ENCODE measurements at regions not wholly inside any gene's neighbourhood (a gene's known extent, or its start where the extent isn't known, plus 50 kb on each side); places are given as distances from the start of the nearest gene placed in this dataset.

DNA sequence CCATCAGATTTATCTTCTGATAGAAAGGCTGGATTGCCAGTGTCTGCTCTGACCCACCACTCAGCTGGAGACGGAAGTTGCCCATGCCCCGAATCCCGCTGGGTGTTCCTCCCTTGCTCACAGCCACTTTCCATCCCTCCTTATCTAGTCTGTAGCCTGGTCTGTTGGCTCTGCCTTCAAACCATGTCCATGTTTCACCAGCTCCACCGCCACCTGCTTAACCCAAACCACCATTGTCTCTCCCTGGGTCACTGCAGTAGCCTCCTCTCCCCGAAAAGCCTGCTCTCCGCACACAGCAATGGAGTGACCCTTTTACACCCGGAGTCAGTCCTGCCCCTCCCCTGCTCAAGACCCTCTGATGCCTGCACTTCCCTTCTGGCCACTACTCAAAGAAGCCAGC, 60.4 kb downstream of the GLI2 start:
- no peak overlapping the region for H3K4me3 ChIP-seq (ENCODE audit: low read length in 2 of 2)
- 97% methylated on average over 7 of the region's 7 CpGs for WGBS
- H3K27ac ChIP-seq (ENCODE audit: low read depth in 1 of 2, low read length in 1 of 2), result no peak overlapping the region
- H3K9me3 ChIP-seq (ENCODE audit: control insufficient read depth in 2 of 2, insufficient read depth in 1 of 2, low read length in 1 of 2), result no peaks in the 10 kb centered on the region
- no peaks in the 10 kb centered on the region for H3K4me1 ChIP-seq (ENCODE audit: control insufficient read depth in 2 of 2, insufficient read depth in 2 of 2, low read length in 2 of 2)
- no peaks in the 10 kb centered on the region for H3K36me3 ChIP-seq (ENCODE audit: control insufficient read depth in 2 of 2, insufficient read depth in 2 of 2, low read length in 1 of 2)
- no peak for DNase-seq (ENCODE audit: low read depth in 6 of 9, low spot score in 9 of 9)
- H3K27me3 ChIP-seq (ENCODE audit: control insufficient read depth in 2 of 2, insufficient read depth in 1 of 2, low read length in 1 of 2), result no peaks in the 10 kb centered on the region

DNA sequence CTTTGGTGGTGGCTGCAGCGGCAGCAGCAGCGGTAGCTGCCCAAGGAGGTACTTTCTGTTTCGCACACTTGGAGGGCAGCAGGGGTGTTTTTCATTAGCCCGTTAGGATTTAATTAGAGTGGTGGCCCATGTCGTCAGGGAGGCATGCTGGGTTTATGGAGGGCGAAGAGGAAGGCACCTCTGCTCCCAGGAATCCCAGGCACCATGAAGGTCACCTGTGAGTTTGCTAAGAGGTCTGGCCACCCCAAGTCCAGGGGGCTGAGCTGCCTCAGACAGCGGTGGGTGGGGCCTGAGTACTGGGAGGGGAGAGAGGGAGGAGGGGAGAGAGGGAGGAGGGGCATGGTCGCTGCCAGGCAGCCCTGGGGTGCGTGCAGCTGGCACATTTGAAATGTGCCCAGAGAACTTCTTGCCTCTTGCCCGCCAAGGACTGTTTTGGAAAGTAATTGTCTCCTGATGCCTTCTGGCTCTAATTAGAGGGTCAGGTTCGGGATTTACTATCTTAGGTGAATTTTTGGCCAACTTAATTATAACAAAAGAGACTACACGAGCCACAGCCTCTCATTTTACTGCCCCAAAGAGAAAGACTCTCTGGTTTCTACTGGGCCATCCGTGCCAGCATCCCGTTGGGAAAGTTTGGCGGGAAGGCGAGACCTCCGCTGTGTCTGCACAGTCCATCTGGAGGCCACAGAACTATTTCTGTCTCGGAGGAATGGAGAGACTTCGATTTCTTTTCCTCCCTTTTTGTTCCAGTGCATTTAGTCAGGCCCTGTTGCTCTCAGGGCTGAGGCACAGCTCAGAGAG, 62.0 kb downstream of the GLI2 start:
- no peak for DNase-seq (ENCODE audit: low read depth in 6 of 9, low spot score in 9 of 9)
- no peaks in the 10 kb centered on the region for H3K4me1 ChIP-seq (ENCODE audit: control insufficient read depth in 2 of 2, insufficient read depth in 2 of 2, low read length in 2 of 2)
- H3K27me3 ChIP-seq (ENCODE audit: control insufficient read depth in 2 of 2, insufficient read depth in 1 of 2, low read length in 1 of 2), result no peaks in the 10 kb centered on the region
- H3K36me3 ChIP-seq (ENCODE audit: control insufficient read depth in 2 of 2, insufficient read depth in 2 of 2, low read length in 1 of 2), result no peaks in the 10 kb centered on the region
- WGBS, result 93% methylated on average over 19 of the region's 19 CpGs
- no peak overlapping the region for H3K27ac ChIP-seq (ENCODE audit: low read depth in 1 of 2, low read length in 1 of 2)
- no peaks in the 10 kb centered on the region for H3K9me3 ChIP-seq (ENCODE audit: control insufficient read depth in 2 of 2, insufficient read depth in 1 of 2, low read length in 1 of 2)
- no peak overlapping the region for H3K4me3 ChIP-seq (ENCODE audit: low read length in 2 of 2)

DNA sequence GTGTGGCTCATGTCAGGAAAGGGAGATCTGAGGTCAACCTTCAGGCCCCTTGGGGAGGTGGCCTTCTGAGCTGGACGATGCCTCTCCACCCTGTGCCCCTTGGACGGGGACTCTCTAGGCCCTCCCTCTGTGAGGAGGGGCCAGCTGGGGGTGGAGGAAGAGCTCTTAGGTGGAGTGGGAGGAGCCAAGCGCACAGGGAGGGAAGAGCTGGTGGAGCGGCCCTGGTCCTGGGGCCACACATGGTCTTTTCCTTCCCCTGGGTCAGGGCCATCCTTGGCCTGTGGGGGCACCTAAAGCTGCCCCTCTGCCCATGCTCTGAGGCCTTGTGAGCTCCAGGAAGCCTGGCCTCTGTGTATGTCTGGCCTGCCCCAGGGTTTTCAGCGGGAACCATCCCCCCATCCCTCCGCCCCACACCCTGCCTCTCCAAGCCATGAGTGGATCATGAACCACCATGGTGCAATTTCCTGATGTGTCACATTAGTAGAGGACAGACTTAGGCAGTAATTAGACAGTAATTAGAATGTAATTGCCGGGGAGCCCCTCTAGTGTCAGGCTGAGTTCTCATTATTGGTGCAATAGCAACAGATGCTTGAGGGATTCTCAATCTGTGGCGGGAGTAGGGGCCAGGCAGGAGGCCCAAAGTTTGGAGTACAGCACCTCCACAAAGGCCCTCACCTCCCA, 63.0 kb downstream of the GLI2 start:
- no peak overlapping the region for H3K27ac ChIP-seq (ENCODE audit: low read depth in 1 of 2, low read length in 1 of 2)
- H3K9me3 ChIP-seq (ENCODE audit: control insufficient read depth in 2 of 2, insufficient read depth in 1 of 2, low read length in 1 of 2), result no peaks in the 10 kb centered on the region
- H3K36me3 ChIP-seq (ENCODE audit: control insufficient read depth in 2 of 2, insufficient read depth in 2 of 2, low read length in 1 of 2), result no peaks in the 10 kb centered on the region
- DNase-seq (ENCODE audit: low read depth in 6 of 9, low spot score in 9 of 9), result no peak
- no peaks in the 10 kb centered on the region for H3K4me1 ChIP-seq (ENCODE audit: control insufficient read depth in 2 of 2, insufficient read depth in 2 of 2, low read length in 2 of 2)
- H3K4me3 ChIP-seq (ENCODE audit: low read length in 2 of 2), result no peak overlapping the region
- no peaks in the 10 kb centered on the region for H3K27me3 ChIP-seq (ENCODE audit: control insufficient read depth in 2 of 2, insufficient read depth in 1 of 2, low read length in 1 of 2)
- WGBS, result 93% methylated on average over 8 of the region's 8 CpGs

DNA sequence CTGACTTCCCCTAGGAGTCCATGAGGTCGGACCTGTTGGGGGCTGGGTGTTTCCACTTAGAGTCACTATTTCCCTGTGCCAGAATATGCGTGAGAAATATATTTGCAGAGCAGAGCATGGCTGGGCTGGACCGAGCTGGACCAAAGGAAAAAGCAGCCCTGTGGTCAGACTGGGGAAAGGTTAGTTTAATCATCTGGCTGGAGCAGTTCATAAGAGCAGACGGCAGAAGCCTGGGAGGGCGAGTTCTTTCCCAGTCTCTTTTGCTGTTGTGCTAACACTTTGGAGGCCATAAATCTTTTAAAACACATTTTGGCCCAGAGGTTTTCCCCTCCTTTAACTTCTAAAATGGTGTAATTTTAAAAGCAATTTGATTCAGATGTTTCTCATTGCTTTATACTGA, 66.5 kb downstream of the GLI2 start:
- no peaks in the 10 kb centered on the region for H3K9me3 ChIP-seq (ENCODE audit: control insufficient read depth in 2 of 2, insufficient read depth in 1 of 2, low read length in 1 of 2)
- H3K27ac ChIP-seq (ENCODE audit: low read depth in 1 of 2, low read length in 1 of 2), result no peak overlapping the region
- no peak for DNase-seq (ENCODE audit: low read depth in 6 of 9, low spot score in 9 of 9)
- H3K4me1 ChIP-seq (ENCODE audit: control insufficient read depth in 2 of 2, insufficient read depth in 2 of 2, low read length in 2 of 2), result no peaks in the 10 kb centered on the region
- 93% methylated on average over 5 of the region's 5 CpGs for WGBS
- H3K27me3 ChIP-seq (ENCODE audit: control insufficient read depth in 2 of 2, insufficient read depth in 1 of 2, low read length in 1 of 2), result no peaks in the 10 kb centered on the region
- no peak overlapping the region for H3K4me3 ChIP-seq (ENCODE audit: low read length in 2 of 2)
- H3K36me3 ChIP-seq (ENCODE audit: control insufficient read depth in 2 of 2, insufficient read depth in 2 of 2, low read length in 1 of 2), result no peaks in the 10 kb centered on the region

DNA sequence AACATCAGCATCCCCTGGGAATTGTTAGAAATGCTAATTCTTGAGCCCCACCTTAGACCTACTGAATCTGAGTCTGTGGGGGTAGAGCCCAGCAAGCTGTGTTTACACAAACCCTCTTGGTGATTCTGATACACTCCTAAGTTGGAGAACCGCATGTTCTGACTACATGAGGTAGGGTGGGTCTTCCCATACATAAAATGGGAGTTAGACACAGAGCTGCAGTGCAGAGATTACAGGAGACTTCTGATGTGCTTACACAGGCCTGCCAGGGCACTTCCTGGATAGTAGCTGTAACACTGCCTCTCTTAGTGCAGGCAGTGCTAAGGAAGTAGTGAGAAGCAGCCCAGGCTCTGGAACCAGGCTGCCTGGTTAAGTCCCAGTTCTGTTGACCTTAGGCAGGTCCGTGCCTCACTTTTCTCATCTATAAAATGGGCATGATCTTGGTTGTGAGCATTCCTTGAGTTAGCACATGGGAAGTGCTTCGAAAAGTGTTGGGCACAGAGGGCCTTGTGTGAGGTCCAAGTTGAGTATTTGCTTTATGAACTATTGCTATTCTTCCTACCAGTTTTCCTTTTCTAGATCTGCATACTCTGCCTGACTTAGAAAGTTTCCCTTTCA, 67.3 kb downstream of the GLI2 start:
- H3K36me3 ChIP-seq (ENCODE audit: control insufficient read depth in 2 of 2, insufficient read depth in 2 of 2, low read length in 1 of 2), result no peaks in the 10 kb centered on the region
- no peak overlapping the region for H3K4me3 ChIP-seq (ENCODE audit: low read length in 2 of 2)
- H3K27ac ChIP-seq (ENCODE audit: low read depth in 1 of 2, low read length in 1 of 2), result no peak overlapping the region
- no peaks in the 10 kb centered on the region for H3K27me3 ChIP-seq (ENCODE audit: control insufficient read depth in 2 of 2, insufficient read depth in 1 of 2, low read length in 1 of 2)
- no peaks in the 10 kb centered on the region for H3K9me3 ChIP-seq (ENCODE audit: control insufficient read depth in 2 of 2, insufficient read depth in 1 of 2, low read length in 1 of 2)
- no peak for DNase-seq (ENCODE audit: low read depth in 6 of 9, low spot score in 9 of 9)
- WGBS, result 91% methylated on average over 3 of the region's 3 CpGs
- H3K4me1 ChIP-seq (ENCODE audit: control insufficient read depth in 2 of 2, insufficient read depth in 2 of 2, low read length in 2 of 2), result no peaks in the 10 kb centered on the region

DNA sequence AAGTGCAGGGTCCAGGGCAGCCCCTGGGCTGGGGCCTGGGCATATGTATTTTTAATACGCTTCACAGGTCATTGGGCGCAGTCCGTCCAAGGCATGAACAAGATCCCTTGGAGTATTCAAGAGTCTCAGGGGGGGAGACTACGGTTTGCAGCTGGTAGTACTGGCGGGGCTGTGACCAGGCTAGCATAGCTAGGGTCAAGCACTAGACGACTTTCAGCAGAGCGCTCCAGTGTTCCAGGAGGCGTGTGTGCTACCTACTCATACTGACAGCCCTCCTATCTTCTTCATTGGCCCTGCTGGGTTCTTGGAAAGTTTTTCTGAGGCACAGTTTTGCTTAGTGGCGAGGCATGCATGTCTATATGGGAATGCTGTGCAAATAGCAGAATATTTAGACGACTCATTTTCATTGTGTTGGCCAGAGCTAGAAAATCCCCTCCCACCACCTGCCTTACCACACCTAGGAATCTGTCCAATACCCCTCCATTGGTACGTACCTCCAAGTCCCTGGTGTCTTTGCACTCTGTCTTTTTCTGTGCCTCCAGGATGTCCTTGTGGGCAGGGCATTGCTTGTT, 68.2 kb downstream of the GLI2 start:
- H3K9me3 ChIP-seq (ENCODE audit: control insufficient read depth in 2 of 2, insufficient read depth in 1 of 2, low read length in 1 of 2), result no peaks in the 10 kb centered on the region
- no peaks in the 10 kb centered on the region for H3K4me1 ChIP-seq (ENCODE audit: control insufficient read depth in 2 of 2, insufficient read depth in 2 of 2, low read length in 2 of 2)
- no peaks in the 10 kb centered on the region for H3K27me3 ChIP-seq (ENCODE audit: control insufficient read depth in 2 of 2, insufficient read depth in 1 of 2, low read length in 1 of 2)
- H3K4me3 ChIP-seq (ENCODE audit: low read length in 2 of 2), result no peak overlapping the region
- WGBS, result 84% methylated on average over 11 of the region's 11 CpGs
- no peak for DNase-seq (ENCODE audit: low read depth in 6 of 9, low spot score in 9 of 9)
- no peak overlapping the region for H3K27ac ChIP-seq (ENCODE audit: low read depth in 1 of 2, low read length in 1 of 2)
- H3K36me3 ChIP-seq (ENCODE audit: control insufficient read depth in 2 of 2, insufficient read depth in 2 of 2, low read length in 1 of 2), result no peaks in the 10 kb centered on the region

DNA sequence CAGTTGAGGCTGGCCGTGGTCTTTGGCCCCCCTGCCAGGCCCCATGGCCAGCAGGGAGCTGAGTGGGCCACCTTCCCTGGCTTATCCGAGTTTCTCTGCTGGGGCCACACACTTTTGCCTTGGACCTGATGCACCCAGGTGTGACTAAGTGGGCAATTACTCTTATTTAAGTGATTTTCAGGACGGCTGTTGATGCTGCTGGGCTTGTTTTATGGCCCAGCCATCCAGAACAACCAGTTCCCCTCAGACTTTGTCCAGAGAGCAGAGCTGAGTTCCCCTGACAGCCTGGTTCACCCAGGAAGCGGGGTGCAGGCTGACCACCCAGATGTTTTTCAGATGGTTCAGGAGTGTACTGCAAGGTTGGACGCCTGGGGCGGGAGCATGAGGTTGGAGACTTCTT, 68.8 kb downstream of the GLI2 start:
- WGBS, result 88% methylated on average over 6 of the region's 6 CpGs
- H3K27me3 ChIP-seq (ENCODE audit: control insufficient read depth in 2 of 2, insufficient read depth in 1 of 2, low read length in 1 of 2), result no peaks in the 10 kb centered on the region
- no peak for DNase-seq (ENCODE audit: low read depth in 6 of 9, low spot score in 9 of 9)
- no peak overlapping the region for H3K27ac ChIP-seq (ENCODE audit: low read depth in 1 of 2, low read length in 1 of 2)
- H3K4me3 ChIP-seq (ENCODE audit: low read length in 2 of 2), result no peak overlapping the region
- H3K9me3 ChIP-seq (ENCODE audit: control insufficient read depth in 2 of 2, insufficient read depth in 1 of 2, low read length in 1 of 2), result no peaks in the 10 kb centered on the region
- H3K4me1 ChIP-seq (ENCODE audit: control insufficient read depth in 2 of 2, insufficient read depth in 2 of 2, low read length in 2 of 2), result no peaks in the 10 kb centered on the region
- no peaks in the 10 kb centered on the region for H3K36me3 ChIP-seq (ENCODE audit: control insufficient read depth in 2 of 2, insufficient read depth in 2 of 2, low read length in 1 of 2)

DNA sequence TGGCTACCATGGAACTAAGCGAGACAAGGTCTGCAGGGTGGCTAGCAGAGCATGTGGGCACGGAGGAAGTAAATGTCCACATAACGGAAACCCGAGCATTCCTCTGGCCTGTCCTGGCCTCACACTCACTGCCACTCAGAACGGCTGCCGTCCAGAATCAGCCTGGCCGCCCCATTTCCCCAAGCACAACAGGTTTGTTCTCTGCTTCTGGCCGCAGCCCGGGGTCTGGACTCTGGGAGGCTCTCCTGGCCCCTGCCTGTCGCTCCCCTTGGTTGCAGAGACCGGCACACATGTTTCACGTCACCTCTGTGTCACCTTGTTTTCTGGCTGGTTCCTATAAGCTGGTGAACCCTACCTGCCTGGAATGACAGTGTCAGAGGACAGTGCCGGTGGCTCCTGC, 69.3 kb downstream of the GLI2 start:
- H3K27ac ChIP-seq (ENCODE audit: low read depth in 1 of 2, low read length in 1 of 2), result no peak overlapping the region
- 97% methylated on average over 13 of the region's 13 CpGs for WGBS
- H3K9me3 ChIP-seq (ENCODE audit: control insufficient read depth in 2 of 2, insufficient read depth in 1 of 2, low read length in 1 of 2), result no peaks in the 10 kb centered on the region
- no peaks in the 10 kb centered on the region for H3K4me1 ChIP-seq (ENCODE audit: control insufficient read depth in 2 of 2, insufficient read depth in 2 of 2, low read length in 2 of 2)
- no peaks in the 10 kb centered on the region for H3K36me3 ChIP-seq (ENCODE audit: control insufficient read depth in 2 of 2, insufficient read depth in 2 of 2, low read length in 1 of 2)
- H3K27me3 ChIP-seq (ENCODE audit: control insufficient read depth in 2 of 2, insufficient read depth in 1 of 2, low read length in 1 of 2), result no peaks in the 10 kb centered on the region
- H3K4me3 ChIP-seq (ENCODE audit: low read length in 2 of 2), result no peak overlapping the region
- DNase-seq (ENCODE audit: low read depth in 6 of 9, low spot score in 9 of 9), result no peak

DNA sequence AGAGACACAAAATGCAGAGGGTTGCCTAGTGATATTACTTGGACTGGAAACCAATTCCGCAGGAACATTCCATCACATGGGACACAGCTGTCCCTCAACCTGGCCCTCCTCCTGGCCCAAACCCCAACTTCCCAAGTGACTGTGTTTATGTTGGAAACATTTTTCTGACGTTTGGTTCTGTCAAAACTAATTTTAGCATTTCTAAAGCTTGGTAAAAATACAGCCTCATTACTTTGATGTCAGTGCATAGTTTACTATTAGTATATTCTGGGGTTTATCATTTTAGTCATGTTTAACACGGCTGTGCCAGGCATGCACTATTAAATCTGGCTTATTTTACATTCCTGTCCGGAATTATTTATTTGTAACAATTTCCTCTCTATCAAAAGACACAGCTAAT, 69.9 kb downstream of the GLI2 start:
- H3K4me1 ChIP-seq (ENCODE audit: control insufficient read depth in 2 of 2, insufficient read depth in 2 of 2, low read length in 2 of 2), result no peaks in the 10 kb centered on the region
- H3K27ac ChIP-seq (ENCODE audit: low read depth in 1 of 2, low read length in 1 of 2), result no peak overlapping the region
- no peak overlapping the region for H3K4me3 ChIP-seq (ENCODE audit: low read length in 2 of 2)
- DNase-seq (ENCODE audit: low read depth in 6 of 9, low spot score in 9 of 9), result no peak
- no peaks in the 10 kb centered on the region for H3K27me3 ChIP-seq (ENCODE audit: control insufficient read depth in 2 of 2, insufficient read depth in 1 of 2, low read length in 1 of 2)
- H3K9me3 ChIP-seq (ENCODE audit: control insufficient read depth in 2 of 2, insufficient read depth in 1 of 2, low read length in 1 of 2), result no peaks in the 10 kb centered on the region
- 87% methylated on average over 4 of the region's 4 CpGs for WGBS
- H3K36me3 ChIP-seq (ENCODE audit: control insufficient read depth in 2 of 2, insufficient read depth in 2 of 2, low read length in 1 of 2), result no peaks in the 10 kb centered on the region

All from thymus (tissue), 11 donors.